ENCODE measurements at regions not wholly inside any gene's neighbourhood (a gene's known extent, or its start where the extent isn't known, plus 50 kb on each side); places are given as distances from the start of the nearest gene placed in this dataset.

DNA sequence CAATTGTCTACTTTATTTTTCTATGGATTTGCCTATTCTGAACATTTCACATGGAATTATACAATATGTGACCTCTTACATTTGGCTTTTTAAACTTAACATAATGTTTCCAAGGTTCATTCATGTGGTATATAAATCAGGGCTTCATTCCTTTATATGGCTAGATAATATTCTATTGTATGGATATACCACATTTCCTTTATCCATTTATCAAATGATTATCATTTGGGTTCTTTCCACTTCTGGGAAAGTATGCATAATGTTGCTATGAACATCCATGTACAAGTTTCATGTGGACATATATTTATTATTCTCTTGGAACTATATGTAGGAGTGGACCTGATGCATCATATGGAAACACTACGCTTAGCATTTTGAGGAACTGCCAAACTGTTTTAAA, 99.7 kb upstream of the NCKAP5 start:
- no peak for DNase-seq

DNA sequence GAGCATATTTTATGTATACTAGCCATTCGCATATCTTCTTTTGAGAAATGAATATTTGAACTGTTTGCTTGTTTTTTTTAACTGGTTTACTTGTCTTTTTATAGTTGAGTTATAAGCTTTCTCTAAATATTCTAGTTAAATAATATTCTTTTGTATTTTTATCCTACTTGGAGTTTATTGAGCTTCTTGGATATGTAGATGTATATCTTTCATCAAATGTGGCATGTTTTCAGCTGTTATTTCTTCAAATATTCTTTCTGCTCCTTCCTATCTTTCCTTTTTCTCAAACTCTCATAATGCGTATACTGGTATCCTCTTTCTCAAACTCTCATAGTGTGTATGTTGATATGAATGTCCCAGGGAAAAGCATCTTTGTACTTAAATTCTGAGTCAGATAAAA, 100.3 kb upstream of the NCKAP5 start:
- no peak for DNase-seq

DNA sequence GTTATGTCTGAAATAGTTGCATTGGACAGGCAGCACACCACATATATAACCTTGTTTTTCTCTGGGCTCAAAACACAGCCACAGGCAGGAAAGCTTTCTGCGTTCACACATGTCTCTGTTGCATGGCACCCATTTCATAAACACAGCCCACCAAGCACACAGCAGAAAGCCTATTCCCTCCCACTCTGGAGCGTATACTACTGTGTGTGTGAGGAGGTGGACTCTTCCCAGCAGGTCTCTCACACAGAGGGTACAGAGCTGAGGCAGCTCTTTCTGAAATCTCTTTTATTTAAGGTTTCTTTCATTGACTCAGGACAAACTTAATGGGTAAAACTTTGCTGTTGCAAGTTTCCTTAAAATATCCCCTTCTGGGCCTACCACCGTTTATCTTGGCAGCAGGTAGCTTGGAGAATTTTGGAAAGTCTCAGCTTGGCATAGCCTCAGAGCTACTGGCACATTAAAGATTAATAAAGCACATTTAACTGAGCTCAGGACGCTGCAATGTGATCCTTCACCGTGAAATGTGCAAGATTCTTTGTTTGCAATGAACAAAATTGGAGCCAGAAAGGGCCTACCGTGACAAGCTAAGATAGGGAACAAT, 105.1 kb upstream of the NCKAP5 start:
- peak; percentile 20 for DNase-seq

DNA sequence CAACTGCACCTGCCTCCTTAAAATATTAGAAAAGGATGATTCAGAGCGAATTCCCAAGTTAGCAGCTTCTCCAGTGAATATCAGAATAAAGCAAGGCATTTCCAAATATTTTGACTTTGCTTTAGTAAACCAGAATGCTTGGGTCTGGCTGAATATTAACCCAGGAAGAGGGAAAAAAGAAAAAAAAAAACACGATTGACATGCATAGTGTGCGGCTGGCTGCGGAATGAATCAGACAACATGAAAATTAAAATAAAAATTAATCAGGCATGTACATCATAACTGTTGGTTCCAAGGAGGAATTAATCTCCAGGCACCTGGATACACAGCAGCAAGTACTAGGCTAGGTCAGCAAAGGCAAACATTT, 105.8 kb upstream of the NCKAP5 start:
- DNase-seq: no peak

- peak; percentile 78 for DNase-seq
Measured at GRCh38 chr2:133674433-133675331, 106.4 kb upstream of the NCKAP5 start.

DNA sequence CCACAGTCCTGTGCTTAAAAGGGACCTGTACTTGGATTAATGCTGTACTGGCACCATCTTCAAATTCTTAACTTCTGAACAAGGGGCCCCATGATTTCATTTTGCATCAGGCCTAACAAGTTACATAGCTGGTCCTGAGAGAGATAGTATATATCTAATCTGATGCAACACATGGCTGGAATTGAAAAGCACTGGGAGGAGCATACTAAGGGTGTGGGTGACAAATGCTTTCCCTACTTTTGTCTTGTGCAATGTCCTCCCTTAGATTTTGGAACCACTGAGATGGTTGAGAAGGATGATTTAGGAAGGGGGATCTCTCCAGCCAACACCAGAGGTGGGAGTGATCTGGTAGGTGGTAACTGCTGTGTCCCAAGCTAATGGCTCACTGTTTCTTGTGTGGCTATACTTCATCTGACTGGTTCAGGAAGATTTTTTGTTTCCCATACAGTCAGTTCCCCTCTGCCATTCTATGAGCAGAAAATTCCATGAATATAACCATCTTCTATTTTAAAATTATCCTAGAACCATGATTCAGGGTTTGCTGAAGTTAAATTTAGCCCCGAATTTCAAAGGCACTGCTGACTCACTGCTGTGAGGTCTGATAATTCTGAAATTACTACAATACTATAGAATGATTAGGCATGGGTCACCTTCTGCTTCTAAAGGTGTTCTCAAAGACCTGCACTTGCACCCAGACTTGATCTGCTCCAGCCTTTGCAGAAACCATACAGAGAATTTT, 108.3 kb upstream of the NCKAP5 start:
- DNase-seq: no peak

- DNase-seq: no peak
Measured at GRCh38 chr2:133680343-133681049, 112.2 kb upstream of the NCKAP5 start.

DNA sequence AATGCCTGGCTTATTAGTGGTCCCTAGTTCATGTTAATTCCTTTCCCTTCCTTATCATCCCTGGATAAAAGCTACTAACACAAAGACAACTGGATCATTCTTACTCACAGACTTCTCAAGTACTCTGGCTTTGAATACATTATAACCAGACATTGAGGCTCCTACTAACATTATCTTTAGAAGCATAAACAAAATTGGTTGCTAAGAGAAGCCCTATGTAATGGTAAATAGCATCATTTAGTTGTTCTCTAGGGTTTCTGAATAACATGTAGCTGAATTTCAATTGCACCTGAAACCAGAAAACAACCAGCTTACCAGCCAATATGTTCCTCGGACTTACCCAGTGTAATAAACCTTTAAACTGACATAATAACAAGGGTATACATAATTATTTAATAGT, 114.1 kb upstream of the NCKAP5 start:
- no peak for DNase-seq

DNA sequence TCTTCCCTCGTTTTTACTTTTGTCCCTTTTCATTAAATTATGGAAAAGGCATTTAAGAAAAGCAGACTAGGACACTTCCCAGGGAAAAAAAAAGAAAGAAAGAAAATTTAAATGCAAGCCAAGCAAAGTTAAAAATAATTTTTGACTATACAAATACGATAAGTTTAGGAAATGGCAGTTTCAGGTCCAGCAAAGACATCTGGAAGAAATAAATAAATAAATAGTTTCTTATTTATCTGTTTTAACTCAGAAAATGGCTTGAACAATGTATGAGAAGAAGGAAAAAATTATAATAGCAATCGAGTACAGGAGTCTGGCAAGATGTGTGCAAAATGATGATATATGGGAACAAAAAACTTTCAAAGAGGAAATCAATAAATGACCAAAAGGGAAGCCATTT, 114.6 kb upstream of the NCKAP5 start:
- no peak for DNase-seq

GRCh38 chr2:133685636-133686215, 117.5 kb upstream of the NCKAP5 start:
- DNase-seq: no peak

GRCh38 chr2:133690780-133691179, 122.5 kb upstream of the NCKAP5 start:
- no peak for DNase-seq

- no peak for DNase-seq
Measured at GRCh38 chr2:133691336-133691735, 123.1 kb upstream of the NCKAP5 start.

DNA sequence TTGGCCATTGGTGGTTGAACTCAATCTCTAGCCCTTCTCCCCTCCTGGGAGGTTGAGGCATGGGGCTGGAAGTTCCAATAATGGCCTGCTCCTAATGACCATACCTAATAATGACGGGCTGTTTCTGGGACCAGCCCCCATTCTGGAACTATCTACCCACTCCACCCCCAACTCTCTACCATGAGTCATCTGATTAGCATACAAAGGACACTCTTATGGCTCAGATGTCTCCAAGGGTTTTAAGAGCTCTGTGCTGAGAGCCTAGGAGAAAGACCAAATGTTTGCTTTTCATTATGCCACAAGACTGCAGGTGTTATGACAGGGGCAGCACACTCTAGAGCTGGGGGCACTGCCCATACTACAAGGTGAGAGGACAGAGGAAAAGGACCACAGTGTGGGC, 137.0 kb upstream of the NCKAP5 start:
- DNase-seq: no peak

DNA sequence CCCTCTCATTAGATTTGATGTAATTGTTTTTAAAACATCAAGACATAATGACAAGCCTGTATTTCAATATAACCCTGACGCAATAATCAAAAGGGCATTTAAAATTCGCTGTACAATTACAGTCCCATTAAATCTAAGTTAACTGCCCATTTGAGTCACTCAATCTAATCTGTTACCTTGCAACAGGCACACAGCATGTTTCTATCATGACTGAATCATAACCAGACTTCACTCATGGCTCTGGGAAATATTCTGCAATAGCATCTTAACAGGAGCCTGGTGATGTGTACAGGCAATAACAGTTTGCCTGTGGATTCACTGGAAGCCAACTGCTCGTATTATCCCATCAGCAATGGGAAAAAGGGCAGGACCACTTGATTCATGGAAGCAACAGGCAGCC, 142.3 kb upstream of the NCKAP5 start:
- DNase-seq: no peak

DNA sequence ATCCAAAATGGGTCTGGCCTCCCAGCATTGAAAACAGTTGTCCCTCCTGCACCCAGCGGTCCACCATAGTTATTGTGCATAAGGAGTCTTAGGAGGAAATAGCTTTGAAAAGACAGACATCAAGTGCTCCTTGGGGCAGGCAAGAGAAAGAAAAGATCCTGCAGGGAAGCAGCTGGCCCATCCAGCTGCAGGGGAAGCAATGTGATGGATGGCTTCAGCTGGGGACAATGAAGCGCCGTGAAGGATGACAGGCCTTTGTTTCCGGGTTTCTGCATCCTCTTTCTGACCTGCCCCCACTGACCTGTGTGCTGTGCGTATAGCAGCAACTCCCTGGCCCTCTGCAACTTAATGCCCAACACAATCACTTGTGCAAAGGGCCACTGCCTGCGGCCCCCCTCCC, 142.9 kb upstream of the NCKAP5 start:
- DNase-seq: no peak

DNA sequence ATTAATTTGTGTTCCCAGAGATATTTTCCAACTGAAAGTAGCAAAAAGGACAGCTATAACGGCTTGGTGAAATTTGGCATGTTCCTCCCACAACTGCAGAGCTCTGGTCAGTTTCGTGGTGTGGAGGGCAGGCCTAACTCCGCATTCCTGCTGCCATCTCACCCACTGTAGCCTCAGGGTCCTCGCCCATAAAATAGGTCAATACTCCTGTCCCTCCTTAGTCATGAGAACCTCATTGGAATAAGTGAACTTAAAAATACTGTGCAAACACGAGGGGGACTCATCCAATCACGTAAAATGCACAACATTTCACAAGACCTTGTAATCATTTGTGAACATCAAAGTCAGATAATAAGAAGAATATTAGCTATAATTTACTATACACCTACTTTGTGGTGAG, 143.5 kb upstream of the NCKAP5 start:
- DNase-seq: no peak

- no peak for DNase-seq
Measured at GRCh38 chr2:133712369-133712768, 144.1 kb upstream of the NCKAP5 start.

DNA sequence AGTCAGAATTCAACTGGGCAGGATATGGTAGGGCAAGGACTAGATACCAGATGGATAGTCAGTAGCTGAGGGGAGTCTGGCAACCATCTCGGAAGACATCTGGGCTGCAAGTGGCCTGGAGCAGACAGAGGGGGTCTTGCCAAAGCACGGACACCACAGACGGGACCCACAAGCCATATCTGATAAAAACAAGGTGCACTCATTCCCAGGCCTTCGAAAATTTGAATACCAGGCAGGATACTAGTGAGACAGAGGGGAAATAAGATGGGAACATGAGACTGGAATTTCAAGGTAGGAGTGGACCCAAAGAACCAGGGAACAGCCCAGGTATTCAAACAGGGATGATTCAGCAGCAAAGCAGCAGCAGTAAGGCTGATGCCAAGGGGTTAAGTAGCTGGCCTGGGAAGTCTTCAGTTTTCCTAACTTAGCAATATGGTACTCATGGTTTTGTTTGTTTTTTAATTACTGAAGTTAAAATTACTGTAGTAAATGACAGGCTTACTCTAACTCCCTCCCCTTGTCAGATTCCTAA, 144.9 kb upstream of the NCKAP5 start:
- no peak for DNase-seq

DNA sequence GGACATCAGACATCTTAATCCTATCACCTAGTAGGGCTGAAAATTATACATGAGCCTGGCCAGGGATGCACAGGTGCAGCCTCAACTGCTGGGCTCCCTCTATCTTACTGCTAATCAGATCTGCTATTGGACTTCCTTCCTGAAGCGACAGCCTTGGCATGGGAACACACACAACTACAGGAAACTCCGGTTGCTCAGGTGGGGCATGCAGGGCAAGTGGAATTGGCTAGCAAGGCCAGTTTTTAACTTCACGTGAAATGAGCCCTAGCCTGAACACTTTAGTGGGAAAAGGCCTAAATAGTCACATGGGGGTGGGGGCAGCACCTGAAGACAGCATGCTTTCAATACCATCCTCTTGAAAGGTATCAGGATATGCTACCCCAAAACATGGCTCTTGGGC, 147.9 kb upstream of the NCKAP5 start:
- no peak for DNase-seq

DNA sequence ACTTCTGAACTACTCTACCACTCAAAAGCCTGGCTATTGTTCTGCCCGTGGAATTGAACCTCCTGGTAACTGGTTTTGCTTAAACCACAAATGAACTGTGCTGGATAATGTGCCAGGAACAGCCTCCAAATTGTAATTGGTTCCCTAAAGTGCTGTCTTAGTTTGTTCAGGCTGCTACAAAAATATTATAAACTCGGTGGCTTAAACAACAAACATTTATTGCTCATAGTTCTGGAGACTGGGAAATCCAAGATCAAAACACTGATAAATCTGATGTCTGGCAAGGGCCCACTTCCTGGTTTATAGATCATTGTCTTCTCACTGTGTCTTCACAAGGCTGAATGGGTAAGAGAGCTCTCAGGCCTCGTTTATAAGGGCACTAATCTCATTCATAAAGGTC, 149.2 kb upstream of the NCKAP5 start:
- no peak for DNase-seq

DNA sequence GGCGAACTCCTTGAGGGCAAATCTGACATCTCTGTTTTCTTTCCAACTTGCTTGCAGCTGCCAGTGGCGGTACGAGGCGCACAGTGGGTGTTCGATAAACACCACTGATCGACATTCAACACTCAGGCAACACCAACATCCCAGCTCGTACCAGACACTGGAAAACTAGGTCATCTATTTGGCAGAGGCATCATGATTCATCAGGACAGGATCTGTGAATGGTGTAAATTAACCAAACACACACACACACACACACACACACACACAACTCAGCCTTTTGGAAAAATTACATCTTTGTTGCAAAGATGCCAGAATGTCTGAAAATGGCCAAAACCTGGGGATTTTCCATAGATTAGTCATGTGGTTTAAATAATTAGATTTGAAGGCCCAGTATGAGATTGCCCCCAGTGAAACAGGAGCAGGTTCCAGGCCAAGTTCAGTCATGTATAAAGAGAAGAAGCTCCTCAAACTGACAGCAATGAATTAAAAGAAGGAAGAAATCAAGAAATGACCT, 150.5 kb upstream of the NCKAP5 start:
- no peak for DNase-seq

DNA sequence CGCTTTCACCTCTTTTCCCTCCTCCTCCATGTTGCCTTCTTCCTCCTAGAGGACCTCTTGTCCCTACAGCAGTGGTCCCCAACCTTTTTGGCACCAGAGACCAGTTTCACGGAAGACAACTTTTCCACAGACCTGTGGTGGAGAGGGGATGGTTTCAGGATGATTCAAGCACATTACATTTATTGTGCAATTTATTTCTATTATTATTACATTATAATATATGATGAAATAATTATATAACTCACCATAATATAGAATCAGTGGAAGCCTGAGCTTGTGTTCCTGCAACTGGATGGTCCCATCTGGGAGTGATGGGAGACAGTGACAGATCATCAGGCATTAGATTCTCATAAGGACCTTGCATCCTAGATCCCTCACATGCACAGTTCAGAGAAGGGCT, 152.2 kb upstream of the NCKAP5 start:
- no peak for DNase-seq
